ENCODE measurements at regions not wholly inside any gene's neighbourhood (a gene's known extent, or its start where the extent isn't known, plus 50 kb on each side); places are given as distances from the start of the nearest gene placed in this dataset.

DNA sequence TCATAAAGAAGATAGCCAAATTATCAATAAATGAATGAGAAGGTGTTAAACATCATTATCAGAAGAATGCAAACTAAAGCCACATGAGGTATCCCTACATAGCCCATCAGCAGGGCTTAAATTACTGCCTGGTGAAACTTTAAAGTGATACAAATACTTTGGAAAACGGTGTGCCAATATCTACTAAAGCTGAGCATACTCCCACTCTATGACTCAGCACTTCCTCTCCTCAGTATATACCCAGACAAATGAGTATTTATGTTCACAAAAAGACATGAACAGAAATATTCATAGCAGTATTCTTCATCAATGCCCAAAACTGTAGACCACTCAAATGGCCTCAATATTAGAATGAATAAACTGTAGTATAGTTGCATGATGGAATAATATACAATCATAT, 284.6 kb upstream of the ZC3H12C start:
- DNase-seq = no peak

DNA sequence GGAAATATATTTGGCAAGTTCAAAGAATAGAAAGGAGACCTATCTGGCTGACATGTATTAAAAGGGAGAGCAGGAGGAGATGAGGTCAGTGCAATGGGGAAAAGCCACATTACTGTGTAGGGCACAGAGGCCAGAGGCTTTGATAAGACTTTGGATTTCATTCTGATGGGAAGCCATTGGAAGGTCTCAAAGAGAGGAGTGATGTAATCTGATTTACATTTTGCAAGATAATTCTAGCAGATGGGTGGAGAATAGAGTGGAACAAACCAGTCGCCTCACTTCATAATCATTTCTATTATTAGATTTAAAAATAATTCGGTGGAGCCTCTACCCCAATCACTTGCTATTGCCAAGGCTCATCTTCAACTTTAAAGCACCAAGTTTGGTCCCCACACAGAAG, 278.4 kb upstream of the ZC3H12C start:
- DNase-seq = no peak

DNA sequence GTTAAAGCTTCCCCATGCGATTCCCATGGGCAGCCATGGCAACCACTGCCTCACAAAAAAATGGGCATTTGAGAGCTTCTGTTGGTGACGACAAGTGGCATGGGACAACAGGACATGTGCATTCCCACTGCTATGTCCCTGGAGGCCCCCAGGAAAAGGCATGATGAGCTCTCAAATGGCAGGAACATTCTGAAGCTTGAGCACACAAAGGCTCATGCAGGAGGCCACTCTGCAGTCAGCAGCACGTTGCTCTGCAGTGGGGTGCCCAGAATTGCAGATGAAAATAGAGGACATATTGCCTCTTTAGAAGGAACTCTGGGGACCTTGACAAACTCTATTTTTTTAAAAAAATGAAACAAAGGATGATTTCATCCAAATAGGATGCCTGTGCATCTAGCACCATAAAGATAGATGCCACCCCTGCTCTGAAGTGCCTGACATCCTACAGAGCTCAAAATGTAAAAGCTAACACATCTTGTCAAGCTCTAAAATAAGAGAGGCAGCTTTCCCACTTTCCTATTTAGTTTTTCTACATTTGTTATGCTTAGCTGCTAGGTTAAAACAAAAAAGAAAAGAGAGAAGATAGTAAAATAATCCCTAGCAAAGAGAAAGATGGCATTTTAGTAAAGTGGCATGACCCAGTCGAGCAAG, 277.6 kb upstream of the ZC3H12C start:
- DNase-seq = no peak

DNA sequence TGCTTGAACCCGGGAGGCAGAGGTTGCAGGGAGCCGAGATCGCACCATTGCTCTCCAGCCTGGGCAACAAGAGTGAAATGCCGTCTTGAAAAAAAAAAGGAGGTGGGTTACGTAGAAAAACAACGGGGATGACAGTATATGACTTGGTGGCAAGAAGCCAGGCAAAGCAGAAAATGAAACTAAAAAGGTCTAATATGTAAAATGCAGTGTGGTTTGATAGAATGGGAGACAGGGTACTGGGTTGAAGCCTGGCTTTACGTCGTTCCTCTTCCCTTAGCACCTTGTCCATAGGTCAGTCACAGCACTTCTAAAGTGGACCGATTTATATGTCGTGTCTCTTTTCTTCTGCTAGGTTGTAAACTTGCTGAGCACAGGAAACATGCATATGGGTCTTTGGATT, 274.9 kb upstream of the ZC3H12C start:
- DNase-seq = no peak

DNA sequence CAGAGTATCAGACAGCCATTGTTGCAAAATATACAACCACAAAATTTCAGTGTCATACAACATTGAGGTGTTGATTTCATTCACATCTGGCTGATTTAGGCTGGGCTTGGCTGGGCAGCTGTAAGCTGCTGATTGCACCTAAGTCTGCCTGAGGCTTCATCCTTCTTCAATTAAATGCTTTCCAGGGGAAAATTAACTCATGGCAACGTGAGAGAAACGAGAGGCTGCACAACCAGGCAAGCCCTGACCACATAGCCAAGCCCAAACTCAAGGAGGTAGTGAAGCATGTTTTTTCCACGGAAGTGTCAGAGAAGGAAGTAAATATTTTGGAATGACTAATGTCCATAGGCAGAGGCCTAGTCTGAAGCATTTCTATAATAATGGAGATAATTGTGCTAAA, 273.8 kb upstream of the ZC3H12C start:
- no peak for DNase-seq

DNA sequence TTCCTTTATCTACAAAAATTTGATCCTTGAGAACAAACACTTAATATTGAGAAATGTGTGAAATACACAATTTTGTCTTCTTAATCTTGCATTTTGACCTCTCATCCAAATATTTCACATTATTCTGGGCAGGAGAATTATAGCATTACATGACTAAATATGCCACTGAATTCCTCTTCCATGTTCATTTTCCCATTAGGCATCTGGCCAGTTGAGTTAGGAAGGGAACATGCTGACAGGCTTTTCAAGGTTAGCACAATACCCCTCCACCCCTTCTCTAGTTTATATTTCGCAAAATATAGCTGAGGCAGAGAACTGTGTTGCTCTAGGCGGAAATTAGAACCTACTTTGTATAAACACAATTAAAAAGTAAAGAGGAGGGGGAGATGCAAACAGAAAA, 271.7 kb upstream of the ZC3H12C start:
- DNase-seq = no peak

DNA sequence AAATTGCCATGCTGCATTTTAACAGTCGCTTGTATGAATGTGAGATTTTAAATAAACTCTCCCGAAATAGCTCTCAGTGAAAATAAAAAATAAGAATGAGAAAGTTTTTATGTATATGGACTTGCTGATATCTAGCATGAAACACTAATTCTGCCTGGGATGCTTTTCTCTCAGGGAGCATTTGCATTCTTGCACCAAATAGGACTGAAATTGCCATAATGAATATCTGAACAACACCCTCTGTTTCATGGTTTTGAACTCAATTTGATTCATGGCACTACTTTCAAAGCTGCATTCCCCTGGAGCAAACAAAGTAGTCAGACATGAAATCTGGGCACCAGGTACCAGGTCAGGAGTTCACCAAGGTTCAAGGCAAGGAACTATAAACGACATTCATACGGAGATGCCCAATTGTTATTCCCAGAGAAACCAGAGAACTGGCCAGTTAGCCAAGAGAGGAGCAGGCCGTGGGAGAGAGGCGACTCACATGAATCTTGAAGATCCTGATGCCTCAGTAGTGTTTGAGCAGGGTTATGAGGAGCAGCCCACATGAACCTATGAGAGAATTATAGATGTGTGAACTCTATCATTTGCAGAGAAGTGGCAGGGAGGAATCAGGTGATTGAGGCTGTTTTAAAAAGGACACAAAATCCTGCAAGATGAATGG, 270.6 kb upstream of the ZC3H12C start:
- DNase-seq = no peak

DNA sequence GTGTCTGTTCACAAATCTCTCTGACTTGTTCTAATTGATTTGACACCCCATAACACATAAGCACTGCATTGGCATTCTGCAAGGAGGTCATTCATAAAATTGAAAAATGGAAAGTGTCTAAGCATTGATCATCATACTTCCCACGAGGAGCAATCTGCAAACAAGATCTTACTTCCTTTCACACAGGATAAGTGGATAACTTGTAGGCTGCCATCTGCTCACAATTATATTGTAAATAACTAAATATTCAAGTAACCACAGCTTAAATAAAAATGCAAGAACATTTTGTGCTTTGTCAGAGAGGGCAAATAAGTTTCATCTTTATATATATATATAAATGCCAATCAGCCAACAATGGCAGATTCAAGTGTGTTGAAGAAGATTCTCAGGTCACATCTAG, 264.8 kb upstream of the ZC3H12C start:
- DNase-seq = no peak

DNA sequence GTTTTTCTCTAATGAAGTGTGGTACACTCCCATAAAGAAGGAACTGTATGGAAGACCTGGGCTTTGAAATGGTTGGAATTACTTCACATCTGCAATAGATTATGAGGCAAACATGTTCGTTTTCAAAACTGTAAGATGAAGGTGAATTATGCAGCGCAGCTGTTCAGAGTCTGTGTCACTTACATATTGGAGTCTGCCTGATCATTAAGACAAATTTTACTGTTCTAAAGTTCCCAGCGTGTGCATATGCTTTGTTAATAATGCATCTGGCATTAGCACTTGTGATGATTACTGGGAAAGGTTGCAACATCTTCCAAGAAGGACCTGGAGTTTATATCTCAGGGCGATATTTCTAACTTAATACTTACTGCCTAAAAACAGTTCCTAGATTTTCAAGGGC, 255.2 kb upstream of the ZC3H12C start:
- DNase-seq = no peak

DNA sequence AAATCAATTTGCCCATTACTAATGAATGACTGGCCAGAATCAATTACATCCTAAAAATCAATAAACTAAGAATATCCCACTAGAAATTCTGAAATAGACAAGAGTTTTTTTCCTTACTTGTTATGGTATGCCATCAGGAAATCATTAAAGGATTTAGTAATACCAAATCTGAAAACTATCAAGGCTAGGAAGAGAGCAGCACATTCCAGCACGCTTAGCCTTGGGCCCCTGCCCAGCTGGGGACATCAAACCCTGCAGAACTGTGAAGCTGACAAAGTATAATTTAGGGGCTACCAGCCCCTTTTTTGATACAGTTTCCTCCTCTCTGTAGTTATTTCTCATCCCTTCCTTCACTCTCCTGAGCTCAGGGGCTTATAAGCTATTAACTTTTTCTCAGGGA, 247.8 kb upstream of the ZC3H12C start:
- DNase-seq = no peak

DNA sequence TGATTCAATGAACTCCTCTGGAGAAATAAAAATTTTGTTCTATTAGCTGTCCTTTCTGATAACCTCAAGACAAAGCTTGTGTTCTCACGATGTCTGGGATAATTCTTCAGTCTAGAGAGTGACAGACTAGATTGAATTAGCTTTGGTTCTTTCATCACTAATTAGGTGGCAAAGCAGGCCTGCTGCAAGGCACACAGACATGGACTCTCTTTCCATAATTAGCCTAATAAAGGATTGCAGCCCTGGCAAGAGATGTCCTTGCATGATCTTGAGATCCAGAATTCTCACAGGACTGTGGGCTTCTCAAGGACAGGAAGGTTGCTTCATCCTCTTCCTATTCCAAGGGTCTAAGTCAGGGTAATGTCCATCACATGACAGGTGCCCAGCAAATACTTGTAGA, 245.6 kb upstream of the ZC3H12C start:
- no peak for DNase-seq

DNA sequence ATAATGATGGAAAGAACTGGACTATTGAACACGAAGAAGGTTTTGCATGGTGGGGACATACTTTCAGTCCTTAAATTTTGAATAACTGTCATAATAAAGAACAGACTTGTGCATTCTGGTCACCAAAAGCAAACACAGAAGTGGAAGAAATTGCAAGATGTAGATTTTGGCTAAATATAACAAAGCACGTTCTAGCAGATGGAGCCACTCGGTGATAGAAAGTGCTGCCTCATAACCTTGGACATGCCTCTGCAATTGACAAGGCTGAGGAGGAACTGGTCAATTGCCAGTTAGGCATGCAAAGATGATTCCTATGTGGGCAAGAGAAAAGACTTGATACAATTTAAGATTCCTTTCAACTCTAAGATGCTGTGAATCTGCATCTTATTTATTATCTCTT, 244.1 kb upstream of the ZC3H12C start:
- no peak for DNase-seq

DNA sequence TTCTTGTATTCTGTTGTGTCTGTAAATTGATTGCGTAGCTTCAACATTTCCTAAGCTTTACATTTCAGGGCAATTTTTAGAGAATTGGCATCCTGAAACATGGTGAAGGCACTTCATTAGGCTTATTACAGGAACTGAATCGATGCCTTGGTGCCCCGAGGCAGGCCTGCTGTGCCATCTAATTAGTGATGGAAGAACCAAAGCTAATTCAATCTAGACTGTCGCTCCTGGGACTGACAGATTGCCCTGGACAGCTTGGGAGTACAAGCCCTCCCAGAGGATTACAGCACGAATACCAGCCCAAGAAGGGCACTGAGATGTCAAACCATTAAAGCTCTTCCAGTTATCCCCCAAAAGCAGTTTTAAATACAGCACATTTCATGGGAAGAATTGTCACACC, 243.2 kb upstream of the ZC3H12C start:
- peak; percentile 47 for DNase-seq

DNA sequence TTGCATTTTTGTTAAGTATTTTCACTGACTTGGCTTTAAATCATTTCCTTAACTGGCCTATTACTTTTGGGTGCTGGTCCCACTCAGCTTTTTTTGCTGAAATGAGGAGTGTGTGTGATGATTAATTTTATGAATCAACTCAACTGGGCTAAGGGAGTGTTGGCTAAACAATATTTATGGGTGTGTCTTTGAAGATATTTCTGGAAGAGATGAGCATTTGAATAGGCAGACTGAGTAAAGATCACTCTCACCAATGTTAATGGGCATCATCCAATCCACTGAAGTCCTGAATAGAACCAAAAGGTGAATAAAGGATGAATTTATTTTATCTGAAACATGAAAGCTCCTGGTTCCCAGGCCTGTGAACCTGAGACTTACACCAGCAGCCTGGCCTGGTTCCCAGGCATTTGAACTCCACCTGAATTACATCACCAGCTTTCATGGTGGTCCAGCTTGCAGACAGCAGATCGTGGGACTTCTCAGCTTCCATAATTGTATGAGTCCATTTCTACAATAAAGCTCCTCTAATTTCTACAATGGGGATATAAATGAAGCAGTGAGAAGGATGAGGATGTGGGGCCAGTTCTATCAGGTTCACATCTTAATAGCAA, 241.3 kb upstream of the ZC3H12C start:
- DNase-seq = no peak

DNA sequence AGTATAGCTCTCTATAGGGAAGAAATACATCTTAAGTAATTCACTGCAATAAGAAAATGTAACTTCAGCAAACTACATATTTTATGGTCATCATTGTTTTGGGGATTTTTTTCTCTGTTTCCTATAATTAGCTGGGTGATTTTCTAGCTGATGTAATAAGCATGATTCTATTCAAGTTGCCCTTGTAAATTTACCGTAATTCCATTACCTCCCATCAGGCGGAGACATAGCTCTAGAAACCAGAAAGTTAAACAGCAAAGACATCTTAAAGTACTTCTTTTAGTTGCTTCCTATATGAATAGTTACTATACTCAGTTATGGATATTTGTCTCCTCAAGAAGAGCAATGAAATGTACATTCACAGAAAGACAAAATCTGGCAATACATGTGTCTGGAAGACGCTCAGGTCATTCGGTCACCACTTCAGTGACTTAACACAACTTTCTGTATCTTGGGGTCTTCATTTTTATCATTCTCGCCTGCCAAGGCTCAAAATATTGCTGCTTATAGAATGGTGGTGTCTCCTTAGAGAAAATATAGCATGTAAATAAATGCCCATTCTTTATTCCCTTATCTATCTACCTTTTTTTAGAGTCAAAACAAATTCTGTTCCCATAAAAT, 239.9 kb upstream of the ZC3H12C start:
- no peak for DNase-seq

DNA sequence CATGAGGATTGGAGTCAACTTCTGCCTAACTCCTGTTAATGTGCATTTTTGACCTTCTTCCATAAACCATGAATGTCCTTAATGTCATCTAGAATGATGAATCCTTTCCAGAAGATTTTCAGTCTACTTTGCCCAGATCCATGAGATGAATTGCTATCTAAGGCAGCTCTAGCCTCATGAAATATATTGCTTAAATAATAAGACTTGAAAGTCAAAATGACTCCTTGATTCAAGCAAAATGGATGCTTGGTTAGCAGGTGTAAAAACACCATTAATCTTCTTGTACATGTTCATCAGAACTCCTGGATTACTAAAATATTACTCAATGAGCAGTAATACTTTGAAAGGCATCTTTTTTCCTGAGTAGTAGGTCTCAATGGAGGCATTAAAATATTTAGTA, 238.5 kb upstream of the ZC3H12C start:
- DNase-seq = no peak

DNA sequence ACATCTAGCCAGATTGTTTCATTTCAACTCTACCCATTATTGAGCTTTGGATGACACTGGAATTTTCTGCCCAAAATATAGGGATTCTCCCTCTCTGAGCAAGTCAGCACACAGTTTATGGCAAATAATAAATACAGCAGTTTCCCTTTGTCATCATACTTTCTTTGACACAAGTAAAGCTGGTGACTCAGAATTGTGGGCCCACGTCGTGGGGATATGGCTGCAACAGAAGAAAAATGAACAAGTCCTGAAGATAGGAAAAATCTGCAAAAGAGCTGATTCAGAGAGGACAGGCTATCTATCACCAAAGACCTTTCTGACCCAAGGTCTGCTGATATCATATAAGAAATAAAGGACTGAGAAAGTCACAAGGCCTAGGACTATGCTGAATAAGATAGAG, 236.3 kb upstream of the ZC3H12C start:
- DNase-seq = no peak

DNA sequence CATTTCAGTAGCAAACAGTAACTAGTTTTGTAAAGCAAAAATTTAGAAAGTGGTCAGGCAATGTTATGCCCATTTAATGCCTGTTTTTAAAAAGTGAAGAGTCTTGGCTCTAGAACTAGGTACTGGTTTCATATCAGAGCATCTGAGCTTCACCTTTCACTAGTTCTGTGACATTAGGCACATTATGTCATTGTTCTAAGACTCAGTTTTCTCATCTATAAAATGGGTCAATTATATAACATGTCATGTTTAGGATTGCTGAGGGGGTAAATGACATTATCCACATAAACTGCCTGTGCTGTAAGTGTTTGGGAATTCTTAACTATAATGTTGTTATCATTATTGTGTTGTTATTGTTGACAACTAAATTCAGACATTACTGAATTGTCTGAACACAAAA, 235.6 kb upstream of the ZC3H12C start:
- no peak for DNase-seq

DNA sequence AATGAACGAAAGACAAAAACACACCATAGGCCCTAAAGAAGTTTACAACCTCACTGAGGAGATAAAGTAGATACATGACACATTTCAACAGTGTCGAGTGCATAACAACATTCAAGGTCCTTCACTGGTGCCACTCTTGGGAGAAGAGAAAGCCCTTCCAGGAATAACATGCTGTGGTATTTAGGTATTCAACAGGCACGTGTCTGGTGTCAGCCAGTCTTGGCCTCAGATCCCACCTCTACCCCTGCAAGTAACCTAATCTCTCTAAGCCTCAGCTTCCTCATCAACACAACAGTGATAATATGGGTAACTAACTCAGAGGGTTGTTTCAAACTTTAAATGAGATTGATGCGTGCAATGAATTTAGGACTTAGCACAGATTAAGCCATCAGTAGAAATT, 235.0 kb upstream of the ZC3H12C start:
- DNase-seq = no peak

DNA sequence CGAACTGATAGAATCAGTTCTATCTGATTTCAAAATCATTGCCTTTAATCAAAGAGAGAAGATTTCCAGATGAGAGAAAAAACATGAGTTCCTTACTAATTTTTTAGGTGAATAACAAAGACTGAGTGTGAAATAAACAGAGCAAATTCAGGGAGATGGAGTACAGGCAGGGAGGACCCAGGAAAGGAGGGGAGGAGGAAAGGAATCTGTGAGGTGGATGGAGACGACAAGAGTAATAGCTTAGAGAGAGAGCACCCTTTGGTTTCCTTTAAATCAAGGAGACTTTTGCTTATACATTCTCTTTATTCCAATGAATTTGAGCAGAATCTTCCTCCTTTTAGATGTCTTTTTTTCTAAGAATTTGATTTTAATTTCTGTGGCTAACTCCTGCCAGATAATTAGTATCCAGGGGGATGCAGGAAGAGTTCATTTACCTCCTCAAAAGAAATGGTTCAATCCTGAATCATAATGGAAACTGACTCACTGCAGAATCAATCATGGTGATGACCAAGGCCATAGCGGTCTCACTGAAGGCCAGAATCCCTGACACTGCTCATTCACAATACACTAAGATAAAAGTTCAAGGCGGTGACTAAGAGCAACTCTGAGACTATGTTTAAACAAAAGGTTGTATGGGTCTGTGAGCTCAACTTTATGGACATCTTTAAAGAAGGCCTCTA, 234.0 kb upstream of the ZC3H12C start:
- no peak for DNase-seq

DNA sequence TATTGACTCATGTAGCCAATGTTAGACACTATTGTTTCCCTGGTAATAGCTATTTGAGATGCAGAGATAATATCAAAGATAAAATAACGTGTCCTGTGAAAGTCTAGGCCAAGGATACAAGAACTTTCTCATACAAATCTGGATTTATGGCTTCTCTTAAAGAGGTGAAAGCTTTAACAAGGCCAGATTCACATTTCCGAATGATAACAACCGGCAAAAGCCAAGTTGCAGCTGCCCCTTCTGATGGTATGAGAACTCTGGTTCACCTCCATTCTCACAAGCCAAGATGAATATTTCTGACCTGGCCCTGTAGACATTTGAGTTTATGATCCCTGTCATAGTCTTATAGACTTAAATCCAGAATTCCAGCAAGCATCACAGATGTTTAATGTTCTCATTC, 230.4 kb upstream of the ZC3H12C start:
- DNase-seq = no peak

DNA sequence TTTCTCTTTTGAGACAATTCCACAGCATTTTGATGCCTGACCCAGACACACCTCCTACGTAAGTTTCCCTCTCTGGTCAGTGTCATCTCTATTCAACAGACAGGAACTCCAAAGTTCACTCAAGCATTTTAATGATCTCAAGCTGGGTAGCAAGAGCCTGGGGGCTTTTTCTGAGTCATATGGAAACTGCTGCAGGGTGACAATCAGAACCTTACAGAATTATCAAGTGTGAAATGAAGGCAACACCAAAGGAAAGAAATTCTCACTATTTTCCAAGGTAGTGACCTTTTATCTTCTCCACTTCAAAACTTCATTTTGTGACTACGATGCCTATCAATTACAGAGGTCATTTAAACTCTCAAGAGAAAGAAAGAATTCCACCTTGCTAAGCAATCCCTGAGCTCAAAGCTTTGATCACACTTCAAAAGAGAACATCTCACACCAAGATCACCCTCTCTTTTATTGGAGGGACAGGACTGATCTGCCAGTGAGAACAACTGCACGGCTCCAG, 229.0 kb upstream of the ZC3H12C start:
- peak; percentile 57 for DNase-seq

DNA sequence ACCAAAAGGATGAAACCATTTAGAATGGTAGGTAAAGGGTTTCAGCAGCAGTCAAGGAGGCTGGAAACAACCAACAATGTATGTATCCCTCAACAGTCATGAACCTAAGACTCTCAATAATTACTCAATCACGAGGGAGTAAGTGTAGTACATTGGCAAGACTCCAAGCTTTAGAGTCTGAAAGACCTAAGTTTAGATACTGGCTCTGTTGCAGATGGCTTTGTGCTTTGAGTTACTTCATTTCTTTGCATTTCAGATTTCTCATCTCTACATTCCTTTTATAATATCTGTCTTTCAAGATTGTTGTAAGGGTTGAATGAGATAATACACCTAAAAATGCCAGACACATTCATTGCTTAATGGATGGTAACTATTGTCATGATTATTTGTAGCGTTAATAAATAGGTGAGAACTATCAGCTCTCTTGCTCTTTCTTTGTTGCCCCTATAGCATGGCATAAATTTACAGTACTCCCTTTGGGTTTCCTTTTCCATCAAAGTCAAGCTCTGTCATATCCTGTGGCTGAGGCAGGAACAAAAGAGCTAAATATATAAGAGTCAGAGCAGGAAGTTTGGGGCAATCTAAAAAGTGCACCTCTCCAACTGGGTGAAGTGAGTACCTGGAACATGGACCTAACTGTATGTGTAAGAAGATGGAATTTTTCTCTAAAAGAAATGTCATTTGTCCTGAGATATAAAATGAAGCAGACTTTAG, 228.2 kb upstream of the ZC3H12C start:
- no peak for DNase-seq
